ENCODE measurements at regions not wholly inside any gene's neighbourhood (a gene's known extent, or its start where the extent isn't known, plus 50 kb on each side); places are given as distances from the start of the nearest gene placed in this dataset.

GRCh38 chr2:123211181-123211580 is 813.9 kb upstream of the CNTNAP5 start:
- DNase-seq: no peak

DNA sequence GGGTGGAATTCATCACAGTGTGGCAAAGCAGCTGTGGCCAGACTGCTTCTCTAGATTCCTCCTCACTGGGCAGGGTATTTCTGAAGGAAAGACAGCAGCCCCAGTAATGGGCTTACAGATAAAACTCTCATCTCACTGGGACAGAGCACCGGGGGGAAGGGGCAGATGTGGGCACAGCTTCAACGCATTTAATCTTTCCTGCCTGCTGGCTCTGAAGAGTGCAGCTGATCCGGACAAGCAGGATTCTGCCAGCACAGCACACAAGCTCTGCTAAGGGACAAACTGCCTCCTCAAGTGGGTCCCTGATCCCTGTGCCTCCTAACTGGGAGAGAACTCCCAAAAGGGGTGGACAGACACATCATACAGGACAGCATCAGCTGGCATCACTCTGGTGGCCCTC is 779.9 kb upstream of the CNTNAP5 start:
- no peak for DNase-seq

GRCh38 chr2:123258877-123259539 is 766.1 kb upstream of the CNTNAP5 start:
- DNase-seq: no peak

DNA sequence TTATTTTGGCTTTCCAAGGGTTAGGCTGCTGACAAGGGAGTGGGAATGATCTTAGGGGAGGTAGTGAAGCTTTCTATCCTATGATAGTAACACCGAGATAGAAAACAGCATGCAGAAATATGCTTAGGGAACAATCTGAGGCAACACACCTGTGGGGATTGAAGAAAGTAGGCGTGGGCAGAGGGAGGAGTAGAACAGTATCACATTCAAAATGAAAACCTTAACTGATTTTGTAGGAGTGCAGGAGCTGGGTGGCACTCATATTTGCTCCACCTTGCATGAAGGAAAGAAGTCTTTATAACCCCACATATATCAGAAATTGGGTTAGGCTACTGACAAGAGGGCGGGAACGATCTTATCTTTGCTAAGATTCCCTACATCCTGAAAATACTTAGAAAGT is 762.2 kb upstream of the CNTNAP5 start:
- no peak for DNase-seq

- DNase-seq: no peak
Measured at GRCh38 chr2:123283431-123283830, 741.7 kb upstream of the CNTNAP5 start.

DNA sequence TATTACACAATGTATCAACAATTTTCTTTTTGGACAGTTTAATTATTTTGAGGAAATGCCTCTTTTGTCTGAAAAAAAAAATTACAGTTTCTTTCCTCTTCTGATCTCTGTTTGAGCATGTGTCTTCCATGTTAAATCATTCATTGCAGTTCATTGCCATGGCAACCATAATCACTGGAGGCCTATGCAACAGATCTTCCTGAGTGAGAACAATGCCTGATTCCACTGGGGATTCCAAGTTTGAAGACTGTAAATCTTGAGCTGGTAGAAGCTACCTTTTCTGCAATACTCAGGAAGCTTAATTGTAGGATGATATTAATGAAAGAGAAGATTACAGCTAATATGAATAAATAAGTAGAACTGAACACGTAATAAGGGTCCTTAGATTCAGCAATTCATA is 721.4 kb upstream of the CNTNAP5 start:
- DNase-seq: no peak

All from NCI-H1436 (cell line).